GM18507 (cell line): ENCODE measurements at regions not wholly inside any gene's neighbourhood (a gene's known extent, or its start where the extent isn't known, plus 50 kb on each side); places are given as distances from the start of the nearest gene placed in this dataset.

Experiments used
- DNase-seq: peaks from one replicate; pipeline ENCODE4 v3.0.0; 2011; ENCODE audit warnings: low read depth; ENCODE audit not compliant: insufficient read length; ENCODE audit errors: extremely low spot score
- FAIRE-seq: peaks from 2 replicates; lab custom pipeline; 2011; peaks lifted over from hg19 to GRCh38; lab: Jason Lieb, UNC

GRCh38 chr18:77766421-77766820 is 516.8 kb downstream of the GALR1 start:
- FAIRE-seq (no peak), DNase-seq (no peak)

GRCh38 chr18:77772177-77772576 is 522.5 kb downstream of the GALR1 start:
- DNase-seq = no peak
- FAIRE-seq = no peak

GRCh38 chr18:77776104-77776503 is 526.5 kb downstream of the GALR1 start:
- no peak for FAIRE-seq
- DNase-seq = no peak

GRCh38 chr18:77777163-77777562 is 527.5 kb downstream of the GALR1 start:
- no peak for DNase-seq
- FAIRE-seq = no peak

GRCh38 chr18:77784759-77785379 is 535.2 kb downstream of the GALR1 start:
- FAIRE-seq = no peak
- DNase-seq = no peak

GRCh38 chr18:77785415-77785975 is 535.8 kb downstream of the GALR1 start:
- DNase-seq (no peak), FAIRE-seq (no peak)

- DNase-seq = no peak
- no peak for FAIRE-seq
These were observed 553.4 kb downstream of the GALR1 start for GRCh38 chr18:77803024-77803423.

- DNase-seq (no peak), FAIRE-seq (no peak)
These were observed 554.7 kb downstream of the GALR1 start for GRCh38 chr18:77804382-77804781.

GRCh38 chr18:77807650-77808049 is 558.0 kb downstream of the GALR1 start:
- FAIRE-seq (no peak), DNase-seq (no peak)

GRCh38 chr18:77811503-77811902 is 561.9 kb downstream of the GALR1 start:
- DNase-seq (no peak), FAIRE-seq (no peak)

GRCh38 chr18:77815666-77816338 is 566.2 kb downstream of the GALR1 start:
- no peak for DNase-seq
- FAIRE-seq = no peak

- FAIRE-seq (no peak), DNase-seq (no peak)
These were observed 568.7 kb downstream of the GALR1 start for GRCh38 chr18:77818328-77818727.

GRCh38 chr18:77820472-77820871 is 570.8 kb downstream of the GALR1 start:
- FAIRE-seq = no peak
- DNase-seq = no peak

GRCh38 chr18:77821892-77822291 is 572.2 kb downstream of the GALR1 start:
- DNase-seq = no peak
- FAIRE-seq = no peak

- FAIRE-seq (no peak), DNase-seq (no peak)
These were observed 573.0 kb downstream of the GALR1 start for GRCh38 chr18:77822632-77823031.

- FAIRE-seq = no peak
- no peak for DNase-seq
These were observed 584.2 kb downstream of the GALR1 start for GRCh38 chr18:77833807-77834206.

- no peak for FAIRE-seq
- DNase-seq = no peak
These were observed 602.2 kb downstream of the GALR1 start for GRCh38 chr18:77851802-77852201.

GRCh38 chr18:77853859-77854258 is 604.2 kb downstream of the GALR1 start:
- DNase-seq (no peak), FAIRE-seq (no peak)

- DNase-seq (no peak), FAIRE-seq (no peak)
These were observed 608.3 kb downstream of the GALR1 start for GRCh38 chr18:77857678-77858655.

- FAIRE-seq = no peak
- no peak for DNase-seq
These were observed 610.0 kb downstream of the GALR1 start for GRCh38 chr18:77859634-77860033.
